B cell (primary cell): ENCODE measurements at regions not wholly inside any gene's neighbourhood (a gene's known extent, or its start where the extent isn't known, plus 50 kb on each side); places are given as distances from the start of the nearest gene placed in this dataset.

Experiments
- ATAC-seq: fragments of 200-7000 bp; cut with Tn5 transposase; one replicate; pipeline ENCODE4 v1.10.0; 2021; ENCODE audit warnings: low read depth, mild to moderate bottlenecking, moderate number of reproducible peaks, moderate library complexity
- CTCF ChIA-PET: fragments of 350-600 bp; sonication (Branson Sonifier 250); formaldehyde crosslinking; loops from one replicate; lab custom pipeline; 2021; ENCODE audit warnings: antibody characterized with exemption, inconsistent platforms; lab: Charles Lee
- POLR2A ChIA-PET: fragments of 350-600 bp; sonication (Branson Sonifier 250); formaldehyde crosslinking; loops from one replicate; lab custom pipeline; 2021; ENCODE audit warnings: antibody characterized with exemption; lab: Charles Lee
- DNase-seq: peaks from one replicate; pipeline ENCODE4 v3.0.0; 2013
- H2AFZ ChIP-seq: 2 replicates; pipeline ENCODE4 v1.6.1; 2012; ENCODE audit warnings: mild to moderate bottlenecking, low read depth, low read length; ENCODE audit not compliant: insufficient read depth, poor library complexity, severe bottlenecking
- H3K27ac ChIP-seq, 2 donors: 1 replicate in 1 of 2; 2 replicates in 1 of 2; pipeline ENCODE4 v1.5.1; 2012 to 2013; ENCODE audit warnings: low read length in 2 of 2, mild to moderate bottlenecking in 2 of 2, moderate library complexity in 1 of 2
- H3K27me3 ChIP-seq, 4 experiments: fragments of 200-600 bp in 1 of 4; sonication (generic) in 1 of 4; replicated peaks in 1 of 4; 1 replicate in 2 of 4; 2 replicates in 2 of 4; pipeline versions ENCODE4 v1.6.1 to v1.7.0; 2013 to 2016; ENCODE audit warnings: low read length in 3 of 4, mild to moderate bottlenecking in 2 of 4, mixed read lengths in 1 of 4, moderate library complexity in 1 of 4; ENCODE audit not compliant: insufficient read depth in 4 of 4, control insufficient read depth in 3 of 4; ENCODE audit errors: control extremely low read depth in 1 of 4
- H3K36me3 ChIP-seq, 2 experiments: replicated peaks in 1 of 2; 1 replicate in 1 of 2; 2 replicates in 1 of 2; pipeline versions ENCODE4 v1.6.1 to v1.7.1; 2013; ENCODE audit warnings: low read length in 1 of 2; ENCODE audit not compliant: insufficient read depth in 2 of 2, control insufficient read depth in 1 of 2; ENCODE audit errors: control extremely low read depth in 1 of 2, extremely low read depth in 1 of 2
- H3K4me1 ChIP-seq, 2 donors: fragments of 200-600 bp in 1 of 2; sonication (generic) in 1 of 2; 1 replicate in 1 of 2; 2 replicates in 1 of 2; pipeline versions ENCODE4 v1.5.1 to v1.6.1; 2013 to 2017; ENCODE audit warnings: low read length in 2 of 2; ENCODE audit not compliant: control insufficient read depth in 2 of 2, insufficient read depth in 2 of 2
- H3K4me2 ChIP-seq: replicated peaks from 2 replicates; pipeline ENCODE3; 2012; ENCODE audit warnings: mild to moderate bottlenecking, low read depth, low read length; ENCODE audit not compliant: poor library complexity, severe bottlenecking
- H3K4me3 ChIP-seq, 5 experiments: fragments of 200-600 bp in 1 of 5; sonication (generic) in 1 of 5; 1 replicate in 3 of 5; 2 replicates in 2 of 5; pipeline versions ENCODE4 v1.5.1 to v1.7.0; 2011 to 2016; ENCODE audit warnings: low read length in 4 of 5, mild to moderate bottlenecking in 4 of 5, low read depth in 2 of 5, control low read depth in 1 of 5, moderate library complexity in 1 of 5; ENCODE audit not compliant: insufficient read depth in 1 of 5; ENCODE audit errors: control extremely low read depth in 1 of 5, extremely low read depth in 1 of 5
- H3K79me2 ChIP-seq: fragments of 200-600 bp; sonication (generic); one replicate; pipeline ENCODE4 v1.6.0; 2016; ENCODE audit warnings: low read length; ENCODE audit not compliant: control insufficient read depth, insufficient read depth
- H3K9ac ChIP-seq: fragments of 200-600 bp; sonication (generic); 2 replicates; pipeline ENCODE4 v1.6.1; 2017; ENCODE audit warnings: mild to moderate bottlenecking, low read length, moderate library complexity
- H3K9me3 ChIP-seq, 3 donors: one replicate each; pipeline versions ENCODE4 v1.6.1 to v1.7.1; 2013; ENCODE audit warnings: low read length in 2 of 3; ENCODE audit not compliant: control insufficient read depth in 2 of 3, insufficient read depth in 1 of 3; ENCODE audit errors: control extremely low read depth in 1 of 3
- H4K20me1 ChIP-seq: 2 replicates; pipeline ENCODE4 v1.6.0; 2012; ENCODE audit warnings: mild to moderate bottlenecking, low read length; ENCODE audit not compliant: insufficient read depth, control insufficient read depth, poor library complexity, severe bottlenecking
- H3K27ac Mint-ChIP-seq: one replicate; pipeline ENCODE4 v1.8.0; 2021; ENCODE audit warnings: mixed read lengths
- H3K27me3 Mint-ChIP-seq: one replicate; pipeline ENCODE4 v1.8.0; 2021; ENCODE audit warnings: mixed read lengths
- H3K4me1 Mint-ChIP-seq: one replicate; pipeline ENCODE4 v1.8.0; 2021; ENCODE audit warnings: mixed read lengths
- H3K4me3 Mint-ChIP-seq: one replicate; pipeline ENCODE4 v1.8.0; 2021; ENCODE audit warnings: mixed read lengths
- H3K9me3 Mint-ChIP-seq: one replicate; pipeline ENCODE4 v1.8.0; 2022; ENCODE audit warnings: mixed read lengths; ENCODE audit not compliant: insufficient read depth
- EZH2 ChIP-seq: IDR thresholded peaks from 2 replicates; pipeline ENCODE4 v1.6.1; 2012; ENCODE audit warnings: borderline replicate concordance, low read depth, mild to moderate bottlenecking, moderate library complexity, low read length; ENCODE audit not compliant: insufficient read depth, poor library complexity, severe bottlenecking
- WGBS: methylation state at CpG from one replicate; pipeline ENCODE4 v1.1.5; 2013; ENCODE audit warnings: missing lambda C conversion rate; ENCODE audit not compliant: insufficient coverage; 5-methylcytosine and 5-hydroxymethylcytosine counted together
- intact Hi-C: fragments of 100-400 bp; cut with micrococcal nuclease; formaldehyde crosslinking; loops from one replicate; pipeline ENCODE4 v1.10.0; 2022
- TF ChIP-seq, protein P1 (sequence below): fragments of 200-600 bp; IDR thresholded peaks from one replicate; pipeline ENCODE4 v1.8.0; 2022; ENCODE audit warnings: antibody characterized with exemption, mild to moderate bottlenecking

DNA sequence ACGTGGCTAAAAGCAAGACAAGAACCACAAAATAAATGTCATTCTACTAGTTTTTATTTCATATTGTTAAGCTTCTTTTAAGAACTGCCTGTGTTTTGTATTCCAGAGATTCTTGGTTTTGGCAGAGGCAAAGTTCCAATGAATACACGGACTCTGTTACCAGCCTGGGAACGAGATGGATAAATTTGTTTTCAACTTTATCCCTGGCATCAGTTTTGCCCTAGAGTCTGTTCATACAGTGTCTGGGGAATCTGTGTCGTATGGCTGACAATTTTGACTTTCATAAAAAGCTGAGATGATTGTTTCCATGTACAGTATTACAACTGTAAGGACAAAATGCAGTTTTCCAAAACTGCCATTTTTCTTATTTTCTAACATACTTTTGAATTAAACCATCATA is 327.6 kb downstream of the TBC1D4 start:
- intact Hi-C loops: no loop called here
- CTCF ChIA-PET: no interaction called here

DNA sequence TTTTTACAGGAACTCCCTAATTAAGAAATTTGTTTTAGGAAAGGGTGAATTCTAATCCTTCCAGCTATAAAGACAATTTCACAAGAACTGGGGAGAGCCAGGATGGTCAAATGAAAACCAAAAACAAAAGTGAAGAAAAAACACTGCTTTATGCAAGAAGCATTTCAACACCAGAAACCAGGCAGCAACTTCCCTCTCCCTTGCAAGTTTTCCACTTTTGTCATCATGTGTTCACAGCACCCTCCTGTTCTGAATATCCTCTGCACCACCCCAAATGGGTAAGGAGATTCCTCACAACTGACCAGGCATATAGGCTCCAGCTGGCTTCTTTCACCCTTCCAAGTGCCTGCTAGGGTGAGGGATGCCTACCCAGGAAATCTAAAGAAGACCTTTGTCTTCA is 328.1 kb downstream of the TBC1D4 start:
- H3K4me1 Mint-ChIP-seq: no peaks in the 10 kb centered on the region
- no peak overlapping the region for H3K9ac ChIP-seq
- no peak for ATAC-seq
- no peak overlapping the region for H3K4me3 Mint-ChIP-seq
- POLR2A ChIA-PET: no interaction called here
- intact Hi-C loops: no loop called here
- CTCF ChIA-PET: no interaction called here
- DNase-seq: no peak
- H3K27me3 ChIP-seq: no peaks in the 10 kb centered on the region
- H2AFZ ChIP-seq: no peak overlapping the region
- no peak overlapping the region for H3K27ac ChIP-seq
- no peaks in the 10 kb centered on the region for H3K36me3 ChIP-seq
- no peak overlapping the region for H3K27ac Mint-ChIP-seq
- TF ChIP-seq, protein P1, sequence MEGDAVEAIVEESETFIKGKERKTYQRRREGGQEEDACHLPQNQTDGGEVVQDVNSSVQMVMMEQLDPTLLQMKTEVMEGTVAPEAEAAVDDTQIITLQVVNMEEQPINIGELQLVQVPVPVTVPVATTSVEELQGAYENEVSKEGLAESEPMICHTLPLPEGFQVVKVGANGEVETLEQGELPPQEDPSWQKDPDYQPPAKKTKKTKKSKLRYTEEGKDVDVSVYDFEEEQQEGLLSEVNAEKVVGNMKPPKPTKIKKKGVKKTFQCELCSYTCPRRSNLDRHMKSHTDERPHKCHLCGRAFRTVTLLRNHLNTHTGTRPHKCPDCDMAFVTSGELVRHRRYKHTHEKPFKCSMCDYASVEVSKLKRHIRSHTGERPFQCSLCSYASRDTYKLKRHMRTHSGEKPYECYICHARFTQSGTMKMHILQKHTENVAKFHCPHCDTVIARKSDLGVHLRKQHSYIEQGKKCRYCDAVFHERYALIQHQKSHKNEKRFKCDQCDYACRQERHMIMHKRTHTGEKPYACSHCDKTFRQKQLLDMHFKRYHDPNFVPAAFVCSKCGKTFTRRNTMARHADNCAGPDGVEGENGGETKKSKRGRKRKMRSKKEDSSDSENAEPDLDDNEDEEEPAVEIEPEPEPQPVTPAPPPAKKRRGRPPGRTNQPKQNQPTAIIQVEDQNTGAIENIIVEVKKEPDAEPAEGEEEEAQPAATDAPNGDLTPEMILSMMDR: no peak
- no peaks in the 10 kb centered on the region for H3K4me1 ChIP-seq
- no peaks in the 10 kb centered on the region for H4K20me1 ChIP-seq
- H3K4me3 ChIP-seq: no peak overlapping the region
- H3K9me3 Mint-ChIP-seq: peaks cover 8% of the 10 kb centered on the region
- peaks cover 0 to 2% (median 2%) of the 10 kb centered on the region in 3 donors for H3K9me3 ChIP-seq
- peaks cover 4% of the 10 kb centered on the region for H3K27me3 Mint-ChIP-seq
- no peaks in the 10 kb centered on the region for H3K79me2 ChIP-seq
- H3K4me2 ChIP-seq: no peak overlapping the region

More for the DNA sequence above, 327.6 kb downstream of the TBC1D4 start:
- peaks cover 4% of the 10 kb centered on the region for H3K27me3 Mint-ChIP-seq
- Histone ChIP-seq H3K9ac (no peak overlapping the region), H3K27me3 (no peaks in the 10 kb centered on the region), H3K79me2 (no peaks in the 10 kb centered on the region), H3K4me1 (no peaks in the 10 kb centered on the region), H4K20me1 (no peaks in the 10 kb centered on the region), H3K36me3 (no peaks in the 10 kb centered on the region), H3K27ac (no peak overlapping the region), H3K4me2 (no peak overlapping the region), H3K9me3 (peaks cover 0 to 2% (median 2%) of the 10 kb centered on the region in 3 donors), H3K4me3 (no peak overlapping the region), H2AFZ (no peak overlapping the region)
- ATAC-seq (no peak), DNase-seq (no peak)
- H3K4me1 Mint-ChIP-seq: no peaks in the 10 kb centered on the region
- 63% methylated on average over 2 of the region's 4 CpGs for WGBS
- POLR2A ChIA-PET: no interaction called here
- no peak overlapping the region for H3K27ac Mint-ChIP-seq
- no peak overlapping the region for H3K4me3 Mint-ChIP-seq
- peaks cover 8% of the 10 kb centered on the region for H3K9me3 Mint-ChIP-seq
- no peak for TF ChIP-seq EZH2
- TF ChIP-seq, protein P1: no peak
